LNCAP (cell line): ENCODE measurements at regions not wholly inside any gene's neighbourhood (a gene's known extent, or its start where the extent isn't known, plus 50 kb on each side); places are given as distances from the start of the nearest gene placed in this dataset.

Experiments used
- TF ChIP-seq, protein P1 (sequence below): fragments of 450-650 bp; IDR thresholded peaks from 2 replicates; pipeline ENCODE4 v1.5.1; 2017; ENCODE audit warnings: mild to moderate bottlenecking

DNA sequence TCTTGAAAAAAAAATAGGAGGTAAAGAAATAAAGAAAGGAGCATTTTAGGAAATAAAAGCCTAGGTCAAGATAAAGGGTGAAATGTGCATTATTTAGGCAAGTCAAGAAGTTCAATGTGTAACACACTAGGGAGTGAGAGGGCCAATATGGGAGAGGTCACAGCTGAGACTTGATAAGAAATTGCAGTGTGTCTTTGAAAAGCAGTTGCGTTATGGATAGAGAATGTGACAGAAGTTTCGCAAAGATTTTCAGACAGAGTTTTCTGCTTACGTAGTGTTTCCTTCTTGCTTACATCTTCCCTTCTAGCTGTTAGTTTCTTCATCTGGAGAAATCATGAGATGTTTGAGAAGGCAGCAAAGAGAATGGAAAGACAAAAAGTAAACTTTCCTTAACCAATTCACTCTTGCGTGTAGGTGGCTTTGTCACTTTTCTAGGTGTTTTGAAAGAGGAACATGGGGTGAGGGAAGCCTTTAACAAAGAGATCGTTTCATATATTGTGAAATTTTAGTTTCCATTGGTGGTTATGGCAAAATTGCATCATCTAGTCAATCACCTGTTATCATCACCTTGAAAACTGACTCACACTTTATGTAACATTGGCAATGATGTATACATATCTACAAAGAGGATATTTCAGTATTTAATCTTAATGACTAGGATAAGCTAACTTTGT lies 975.5 kb downstream of the OLFM4 start:
- TF ChIP-seq, protein P1, sequence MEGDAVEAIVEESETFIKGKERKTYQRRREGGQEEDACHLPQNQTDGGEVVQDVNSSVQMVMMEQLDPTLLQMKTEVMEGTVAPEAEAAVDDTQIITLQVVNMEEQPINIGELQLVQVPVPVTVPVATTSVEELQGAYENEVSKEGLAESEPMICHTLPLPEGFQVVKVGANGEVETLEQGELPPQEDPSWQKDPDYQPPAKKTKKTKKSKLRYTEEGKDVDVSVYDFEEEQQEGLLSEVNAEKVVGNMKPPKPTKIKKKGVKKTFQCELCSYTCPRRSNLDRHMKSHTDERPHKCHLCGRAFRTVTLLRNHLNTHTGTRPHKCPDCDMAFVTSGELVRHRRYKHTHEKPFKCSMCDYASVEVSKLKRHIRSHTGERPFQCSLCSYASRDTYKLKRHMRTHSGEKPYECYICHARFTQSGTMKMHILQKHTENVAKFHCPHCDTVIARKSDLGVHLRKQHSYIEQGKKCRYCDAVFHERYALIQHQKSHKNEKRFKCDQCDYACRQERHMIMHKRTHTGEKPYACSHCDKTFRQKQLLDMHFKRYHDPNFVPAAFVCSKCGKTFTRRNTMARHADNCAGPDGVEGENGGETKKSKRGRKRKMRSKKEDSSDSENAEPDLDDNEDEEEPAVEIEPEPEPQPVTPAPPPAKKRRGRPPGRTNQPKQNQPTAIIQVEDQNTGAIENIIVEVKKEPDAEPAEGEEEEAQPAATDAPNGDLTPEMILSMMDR, result no peak

DNA sequence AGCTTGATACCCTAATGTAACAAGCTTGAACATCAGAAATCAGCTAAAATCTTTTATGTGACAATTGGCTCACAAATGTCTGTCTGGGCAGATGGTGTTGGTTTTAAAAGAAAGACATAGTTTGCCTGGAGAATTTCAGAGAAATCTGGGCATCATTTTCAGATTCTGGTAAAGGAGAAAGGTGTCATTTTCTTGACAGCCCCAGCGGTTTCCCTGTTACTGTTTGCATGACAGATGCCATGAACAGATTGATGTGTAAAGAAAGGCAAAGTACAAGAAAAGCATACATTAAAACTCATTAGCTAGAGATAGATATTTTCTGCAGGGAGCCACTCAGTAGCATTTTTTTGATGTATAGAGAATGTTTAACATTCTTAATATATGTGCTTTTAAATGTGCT lies 987.9 kb downstream of the OLFM4 start:
- TF ChIP-seq, protein P1, result no peak

DNA sequence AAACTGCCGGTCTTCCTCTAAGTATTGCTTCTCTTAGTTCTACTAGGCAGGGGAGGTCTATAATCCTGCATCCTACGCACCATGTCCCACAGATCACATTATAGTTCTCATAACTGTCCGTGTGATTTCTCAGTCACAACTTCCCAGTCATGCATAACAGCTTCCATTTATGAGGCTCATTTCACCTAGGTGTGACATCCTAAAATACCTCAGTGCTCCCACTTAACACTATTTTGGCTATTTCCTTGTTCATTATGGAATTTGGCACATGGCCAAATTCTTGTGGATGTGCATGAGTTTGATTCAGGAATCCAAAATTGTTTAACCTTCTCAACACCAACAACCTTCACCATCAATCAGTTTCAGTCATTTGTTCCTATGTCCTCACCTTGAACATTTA lies 989.9 kb downstream of the OLFM4 start:
- TF ChIP-seq, protein P1, result no peak

DNA sequence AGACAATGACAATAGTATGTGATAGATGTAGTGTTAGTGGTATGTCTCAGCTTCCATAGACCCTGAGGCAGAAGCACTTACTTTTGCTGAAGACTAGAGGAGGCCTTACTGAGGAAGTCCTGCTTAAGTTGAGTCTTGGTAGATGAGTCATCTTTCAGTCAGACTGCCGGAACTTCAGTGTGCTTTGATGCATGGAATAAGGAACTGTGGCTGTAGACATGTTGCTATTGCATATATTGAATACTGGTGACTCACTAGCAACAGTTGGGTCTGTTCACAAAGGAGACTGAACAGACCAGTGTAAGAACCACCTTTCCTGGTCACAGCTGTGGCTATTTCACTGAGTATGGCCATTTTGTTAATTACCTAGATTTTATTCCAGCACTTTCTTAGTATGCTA lies 1000.6 kb downstream of the OLFM4 start:
- TF ChIP-seq, protein P1, result no peak

DNA sequence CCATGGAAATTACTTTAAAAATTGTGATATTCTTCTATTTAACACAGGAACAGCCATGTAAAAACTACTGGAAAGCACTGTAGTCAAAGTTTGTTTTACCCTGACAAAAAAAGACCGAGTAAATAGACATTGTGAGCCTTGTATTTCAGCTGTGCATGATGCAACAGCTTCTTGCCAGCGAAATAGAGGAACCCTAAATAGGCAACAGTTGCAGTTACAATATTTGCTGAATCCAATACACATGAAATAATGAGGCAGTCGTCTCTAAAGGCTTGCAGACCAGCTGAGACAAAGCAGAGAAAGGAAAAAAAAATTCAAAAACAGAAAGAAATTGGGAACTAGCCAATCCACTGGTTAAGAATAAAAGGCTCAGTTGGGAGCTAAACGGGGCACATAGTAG lies 1001.1 kb downstream of the OLFM4 start:
- TF ChIP-seq, protein P1, result no peak

DNA sequence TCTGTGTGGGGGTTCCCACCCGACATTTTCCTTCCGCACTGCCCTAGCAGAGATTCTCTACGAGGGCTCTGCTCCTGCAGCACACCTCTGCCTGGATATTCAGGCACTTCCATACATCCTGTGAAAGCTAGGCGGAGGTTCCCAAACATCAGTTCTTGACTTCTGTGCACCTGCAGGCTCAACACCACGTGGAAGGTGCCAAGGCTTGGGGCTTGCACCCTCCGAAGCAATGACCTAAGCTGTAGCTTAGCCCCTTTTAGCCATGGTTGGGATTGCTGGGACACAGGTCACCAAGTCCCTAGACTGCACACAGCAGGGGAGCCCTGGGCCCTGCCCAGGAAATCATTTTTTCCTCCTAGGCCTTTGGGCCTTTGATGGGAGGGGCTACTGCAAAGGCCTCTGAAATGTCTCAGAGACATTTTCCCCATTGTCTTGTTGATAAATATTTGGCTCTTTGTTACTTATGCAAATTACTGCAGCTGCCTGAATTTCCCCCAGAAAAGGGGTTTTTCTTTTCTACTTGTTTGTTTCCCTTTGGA lies 1004.8 kb downstream of the OLFM4 start:
- TF ChIP-seq, protein P1, result no peak

DNA sequence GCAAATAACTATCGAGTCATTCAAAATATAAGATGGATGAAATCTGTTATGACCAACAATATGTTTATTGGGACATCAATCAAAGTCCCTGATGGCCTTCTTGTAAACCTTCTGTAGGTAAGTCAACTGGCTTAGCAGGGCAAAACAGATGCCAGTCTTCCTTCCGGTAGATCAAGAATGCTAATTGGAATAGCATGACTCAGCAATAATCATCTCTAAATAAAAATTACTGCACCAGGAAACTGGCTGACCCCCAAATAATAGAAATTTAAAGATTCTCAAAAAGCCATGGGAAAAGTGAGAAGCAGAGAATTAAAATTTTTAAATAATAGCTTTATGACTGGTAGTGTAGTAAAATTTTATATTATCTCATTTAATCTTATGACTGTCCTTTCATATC lies 1005.4 kb downstream of the OLFM4 start:
- TF ChIP-seq, protein P1, result no peak

DNA sequence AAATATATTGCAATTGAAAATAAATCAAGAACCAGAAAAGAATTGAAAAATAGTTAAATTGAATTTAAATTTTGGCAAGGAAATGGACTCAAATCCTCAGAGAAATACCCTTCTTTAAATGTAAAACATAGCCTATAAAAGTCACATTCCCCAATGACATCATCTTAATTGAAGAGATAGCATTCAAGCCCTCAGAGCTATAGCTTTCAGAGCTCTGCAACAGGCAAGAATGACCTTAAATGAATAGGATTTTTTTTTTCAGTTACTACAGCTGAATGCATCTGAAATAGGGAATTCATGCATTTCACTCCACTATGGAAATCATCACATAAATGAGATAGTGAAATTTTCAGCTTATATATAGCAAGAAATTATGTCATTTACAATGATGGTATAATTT lies 1049.0 kb downstream of the OLFM4 start:
- TF ChIP-seq, protein P1, result no peak
